Left lung (tissue), 4 donors: ENCODE measurements at regions not wholly inside any gene's neighbourhood (a gene's known extent, or its start where the extent isn't known, plus 50 kb on each side); places are given as distances from the start of the nearest gene placed in this dataset.

Experiments used
- ATAC-seq: fragments of 200-7000 bp; cut with Tn5 transposase; one replicate; pipeline ENCODE4 v1.9.1; 2020; ENCODE audit warnings: moderate library complexity
- DNase-seq, 4 donors: peaks; one replicate each; pipeline ENCODE4 v3.0.0-alpha.2; 2013 to 2020
- H3K27ac ChIP-seq, 2 donors: fragments of 200-600 bp; sonication (generic) in 1 of 2; one replicate each; pipeline versions ENCODE4 v1.5.0 to v1.8.0; 2020 to 2021
- H3K27me3 ChIP-seq, 2 donors: fragments of 200-600 bp; sonication (generic) in 1 of 2; one replicate each; pipeline versions ENCODE4 v1.5.0 to v1.8.0; 2020 to 2021
- H3K36me3 ChIP-seq, 2 donors: fragments of 200-600 bp; sonication (generic) in 1 of 2; one replicate each; pipeline versions ENCODE4 v1.5.0 to v1.8.0; 2020 to 2021
- H3K4me1 ChIP-seq, 2 donors: fragments of 200-600 bp; one replicate each; pipeline ENCODE4 v1.8.0; 2021
- H3K4me3 ChIP-seq, 2 donors: fragments of 200-600 bp; sonication (generic) in 1 of 2; one replicate each; pipeline versions ENCODE4 v1.5.0 to v1.8.0; 2020 to 2021; ENCODE audit warnings: mild to moderate bottlenecking in 1 of 2
- H3K9me3 ChIP-seq, 2 donors: fragments of 200-600 bp; sonication (generic) in 1 of 2; one replicate each; pipeline versions ENCODE4 v1.5.0 to v1.8.0; 2020 to 2021
- CTCF ChIP-seq, 2 donors: fragments of 200-600 bp; sonication (generic) in 1 of 2; IDR thresholded peaks; one replicate each; pipeline versions ENCODE4 v1.5.0 to v1.8.0; 2021; ENCODE audit warnings: antibody characterized with exemption in 2 of 2
- intact Hi-C, 2 donors: fragments of 100-400 bp; cut with DNase I; formaldehyde crosslinking; loops; one replicate each; pipeline versions ENCODE4 v1.11.2 to v1.14.2; 2022
- donor health status: DM: no; HTN: yes; CAD: no.
- donor health status: DM: no; HTN: no; CAD: no.

GRCh38 chr20:39605908-39606307 lies 643.8 kb downstream of the DHX35 start:
- no peak for DNase-seq
- ATAC-seq = no peak
- H3K4me3 ChIP-seq = no peak overlapping the region
- no peaks in the 10 kb centered on the region for H3K36me3 ChIP-seq
- H3K9me3 ChIP-seq = peaks cover 0 to 8% of the 10 kb centered on the region in 2 donors
- intact Hi-C loops = no loop called here
- no peaks in the 10 kb centered on the region for H3K4me1 ChIP-seq
- no peak overlapping the region for H3K27ac ChIP-seq
- no peak for TF ChIP-seq CTCF (IDR thresholded peaks at IDR 0.05)
- no peaks in the 10 kb centered on the region for H3K27me3 ChIP-seq

GRCh38 chr20:39605361-39605760 lies 643.2 kb downstream of the DHX35 start:
- no peaks in the 10 kb centered on the region for H3K4me1 ChIP-seq
- H3K9me3 ChIP-seq = peaks cover 0 to 2% of the 10 kb centered on the region in 2 donors
- intact Hi-C loops = no loop called here
- no peaks in the 10 kb centered on the region for H3K27me3 ChIP-seq
- no peaks in the 10 kb centered on the region for H3K36me3 ChIP-seq
- no peak overlapping the region for H3K4me3 ChIP-seq
- TF ChIP-seq CTCF (IDR thresholded peaks at IDR 0.05) = no peak
- H3K27ac ChIP-seq = no peak overlapping the region
- DNase-seq (no peak), ATAC-seq (no peak)

- H3K27me3 ChIP-seq = no peaks in the 10 kb centered on the region
- no peak overlapping the region for H3K4me3 ChIP-seq
- no peaks in the 10 kb centered on the region for H3K9me3 ChIP-seq
- H3K36me3 ChIP-seq = no peaks in the 10 kb centered on the region
- DNase-seq = no peak
- no peak for TF ChIP-seq CTCF (IDR thresholded peaks at IDR 0.05)
- no peak overlapping the region for H3K27ac ChIP-seq
- no peaks in the 10 kb centered on the region for H3K4me1 ChIP-seq
- ATAC-seq = no peak
- intact Hi-C loops = no loop called here
Observed at GRCh38 chr20:39603219-39603618, 641.1 kb downstream of the DHX35 start.

GRCh38 chr20:39602649-39603048 lies 640.5 kb downstream of the DHX35 start:
- H3K4me1 ChIP-seq = no peaks in the 10 kb centered on the region
- TF ChIP-seq CTCF (IDR thresholded peaks at IDR 0.05) = no peak
- intact Hi-C loops = no loop called here
- H3K9me3 ChIP-seq = no peaks in the 10 kb centered on the region
- DNase-seq (no peak), ATAC-seq (no peak)
- no peak overlapping the region for H3K27ac ChIP-seq
- H3K36me3 ChIP-seq = no peaks in the 10 kb centered on the region
- no peaks in the 10 kb centered on the region for H3K27me3 ChIP-seq
- no peak overlapping the region for H3K4me3 ChIP-seq

GRCh38 chr20:39600871-39601270 lies 638.7 kb downstream of the DHX35 start:
- H3K27ac ChIP-seq = no peak overlapping the region
- no peak for ATAC-seq

More at GRCh38 chr20:39600871-39601270, 638.7 kb downstream of the DHX35 start:
- Histone ChIP-seq H3K36me3 (no peaks in the 10 kb centered on the region), H3K4me3 (no peak overlapping the region), H3K4me1 (no peaks in the 10 kb centered on the region), H3K9me3 (no peaks in the 10 kb centered on the region), H3K27me3 (no peaks in the 10 kb centered on the region)
- no peak for DNase-seq
- TF ChIP-seq CTCF (IDR thresholded peaks at IDR 0.05) = no peak
- intact Hi-C loops = no loop called here
